ENCODE measurements at regions not wholly inside any gene's neighbourhood (a gene's known extent, or its start where the extent isn't known, plus 50 kb on each side); places are given as distances from the start of the nearest gene placed in this dataset.

DNA sequence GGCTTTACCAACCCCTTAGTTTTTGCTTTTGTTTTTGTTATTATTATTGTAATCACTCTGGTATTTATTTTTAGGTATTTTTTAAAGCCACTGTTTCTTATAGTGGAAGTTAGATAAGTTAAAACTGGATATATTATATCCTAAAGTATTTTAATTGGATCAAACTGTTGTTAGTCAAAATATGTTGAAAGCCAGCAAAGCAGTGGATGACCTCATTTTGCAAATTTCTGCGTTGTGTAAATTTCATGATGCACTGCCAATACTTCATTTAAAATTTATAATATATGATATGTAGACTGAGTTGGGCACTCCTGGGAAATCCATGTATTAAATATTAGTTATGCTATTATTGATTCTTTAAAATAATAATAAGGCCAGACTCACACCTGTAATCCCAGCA lies 661.7 kb upstream of the NRXN1 start:
- H3K36me3 ChIP-seq: no peaks in the 10 kb centered on the region
- no peaks in the 10 kb centered on the region for H3K27me3 ChIP-seq
- no peak overlapping the region for H3K27ac ChIP-seq
- TF ChIP-seq, protein P1, sequence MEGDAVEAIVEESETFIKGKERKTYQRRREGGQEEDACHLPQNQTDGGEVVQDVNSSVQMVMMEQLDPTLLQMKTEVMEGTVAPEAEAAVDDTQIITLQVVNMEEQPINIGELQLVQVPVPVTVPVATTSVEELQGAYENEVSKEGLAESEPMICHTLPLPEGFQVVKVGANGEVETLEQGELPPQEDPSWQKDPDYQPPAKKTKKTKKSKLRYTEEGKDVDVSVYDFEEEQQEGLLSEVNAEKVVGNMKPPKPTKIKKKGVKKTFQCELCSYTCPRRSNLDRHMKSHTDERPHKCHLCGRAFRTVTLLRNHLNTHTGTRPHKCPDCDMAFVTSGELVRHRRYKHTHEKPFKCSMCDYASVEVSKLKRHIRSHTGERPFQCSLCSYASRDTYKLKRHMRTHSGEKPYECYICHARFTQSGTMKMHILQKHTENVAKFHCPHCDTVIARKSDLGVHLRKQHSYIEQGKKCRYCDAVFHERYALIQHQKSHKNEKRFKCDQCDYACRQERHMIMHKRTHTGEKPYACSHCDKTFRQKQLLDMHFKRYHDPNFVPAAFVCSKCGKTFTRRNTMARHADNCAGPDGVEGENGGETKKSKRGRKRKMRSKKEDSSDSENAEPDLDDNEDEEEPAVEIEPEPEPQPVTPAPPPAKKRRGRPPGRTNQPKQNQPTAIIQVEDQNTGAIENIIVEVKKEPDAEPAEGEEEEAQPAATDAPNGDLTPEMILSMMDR (IDR thresholded peaks at IDR 0.05): no peak
- H3K9me3 ChIP-seq: no peaks in the 10 kb centered on the region
- no peaks in the 10 kb centered on the region for H3K4me1 ChIP-seq (ENCODE audit: control insufficient read depth in 1 of 2, insufficient read depth in 1 of 2, low read depth in 1 of 2, low read length in 1 of 2)
- H3K4me3 ChIP-seq (ENCODE audit: low read depth in 1 of 2, low read length in 1 of 2): no peak overlapping the region

DNA sequence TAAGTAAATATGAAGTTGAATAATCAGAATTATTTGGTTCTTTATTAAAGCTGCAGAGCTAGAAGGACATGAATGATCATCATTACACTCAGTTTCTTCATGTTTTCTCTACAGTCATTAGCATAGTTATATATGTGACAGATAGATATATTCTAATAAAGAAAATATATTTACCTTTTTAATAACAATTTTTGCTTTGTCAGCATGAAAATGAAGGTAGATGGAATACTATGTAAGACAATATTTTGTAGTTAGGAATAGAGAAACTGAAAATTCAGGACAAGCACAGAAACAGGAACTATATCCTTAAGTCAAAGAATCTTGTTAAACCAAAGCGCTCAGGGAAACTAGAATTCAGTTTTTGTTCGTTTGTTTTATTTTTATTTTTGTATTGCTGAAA lies 649.9 kb upstream of the NRXN1 start:
- H3K36me3 ChIP-seq: no peaks in the 10 kb centered on the region
- H3K4me1 ChIP-seq (ENCODE audit: control insufficient read depth in 1 of 2, insufficient read depth in 1 of 2, low read depth in 1 of 2, low read length in 1 of 2): no peaks in the 10 kb centered on the region
- no peaks in the 10 kb centered on the region for H3K9me3 ChIP-seq
- H3K27me3 ChIP-seq: no peaks in the 10 kb centered on the region
- TF ChIP-seq, protein P1 (IDR thresholded peaks at IDR 0.05): no peak
- H3K27ac ChIP-seq: no peak overlapping the region
- no peak overlapping the region for H3K4me3 ChIP-seq (ENCODE audit: low read depth in 1 of 2, low read length in 1 of 2)

DNA sequence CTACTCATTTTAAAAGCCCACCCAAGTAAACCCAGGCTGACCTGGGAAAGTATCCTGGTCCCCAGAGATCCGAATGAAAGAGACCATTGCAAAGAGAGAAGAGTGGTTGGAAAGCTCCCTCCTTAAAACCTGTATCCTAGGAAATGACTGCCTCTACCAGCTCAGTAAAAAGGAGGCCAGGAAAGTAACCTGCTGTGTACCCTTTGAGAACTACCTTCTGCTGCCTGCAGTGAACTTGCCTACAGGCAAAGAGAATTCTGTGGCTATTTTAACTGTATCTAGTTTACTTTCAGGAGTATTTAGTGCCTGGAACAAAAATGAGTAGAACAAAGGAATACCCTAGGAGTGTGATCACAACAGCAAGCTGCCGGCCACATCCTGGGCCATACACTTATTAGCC lies 641.7 kb upstream of the NRXN1 start:
- Histone ChIP-seq H3K4me3 (ENCODE audit: low read depth in 1 of 2, low read length in 1 of 2) (no peak overlapping the region), H3K27me3 (no peaks in the 10 kb centered on the region), H3K9me3 (no peaks in the 10 kb centered on the region), H3K27ac (no peak overlapping the region), H3K4me1 (ENCODE audit: control insufficient read depth in 1 of 2, insufficient read depth in 1 of 2, low read depth in 1 of 2, low read length in 1 of 2) (no peaks in the 10 kb centered on the region), H3K36me3 (no peaks in the 10 kb centered on the region)
- TF ChIP-seq, protein P1 (IDR thresholded peaks at IDR 0.05): no peak

DNA sequence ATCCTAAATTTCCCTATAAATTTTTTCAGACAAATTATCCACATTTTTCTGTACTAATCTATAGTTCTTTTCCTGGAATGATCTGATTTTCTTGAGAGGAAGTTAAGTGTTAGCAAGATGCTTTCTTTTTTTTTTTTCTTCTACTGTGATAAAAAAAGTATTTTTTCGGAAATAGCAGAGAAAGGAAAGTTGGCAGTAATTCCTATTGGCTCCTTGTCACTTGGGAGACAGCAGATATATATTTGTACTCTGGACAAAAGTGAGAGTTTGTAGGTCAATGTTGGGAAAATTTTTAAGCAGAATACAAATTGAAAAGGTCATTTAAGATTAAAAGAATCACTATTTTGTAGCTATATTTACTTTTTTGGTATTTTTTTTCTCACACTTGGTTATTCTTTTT lies 635.7 kb upstream of the NRXN1 start:
- H3K9me3 ChIP-seq: no peaks in the 10 kb centered on the region
- no peaks in the 10 kb centered on the region for H3K36me3 ChIP-seq
- TF ChIP-seq, protein P1 (IDR thresholded peaks at IDR 0.05): no peak
- no peak overlapping the region for H3K4me3 ChIP-seq (ENCODE audit: low read depth in 1 of 2, low read length in 1 of 2)
- H3K27ac ChIP-seq: no peak overlapping the region
- no peaks in the 10 kb centered on the region for H3K27me3 ChIP-seq
- no peaks in the 10 kb centered on the region for H3K4me1 ChIP-seq (ENCODE audit: control insufficient read depth in 1 of 2, insufficient read depth in 1 of 2, low read depth in 1 of 2, low read length in 1 of 2)

DNA sequence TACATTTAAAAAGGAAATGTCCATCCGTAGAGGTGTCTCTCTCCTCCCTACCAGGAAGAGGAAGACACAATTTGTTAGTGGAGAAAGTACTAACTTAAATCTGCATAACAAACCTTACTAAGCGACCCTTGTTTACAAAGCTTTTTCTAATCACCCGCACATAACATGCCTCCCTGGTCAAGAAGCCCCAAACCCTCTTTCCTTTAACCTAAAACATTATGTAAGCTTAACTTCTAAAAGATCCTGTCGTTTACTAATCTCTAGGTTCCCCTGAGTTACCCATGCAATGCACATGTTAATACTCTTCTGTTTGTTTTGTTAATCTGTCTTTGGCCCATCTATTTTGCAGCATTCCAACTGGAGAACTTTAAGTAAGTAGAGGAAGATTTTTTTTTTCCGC lies 630.3 kb upstream of the NRXN1 start:
- no peak overlapping the region for H3K27ac ChIP-seq
- H3K9me3 ChIP-seq: no peaks in the 10 kb centered on the region
- H3K36me3 ChIP-seq: no peaks in the 10 kb centered on the region
- H3K27me3 ChIP-seq: no peaks in the 10 kb centered on the region
- H3K4me3 ChIP-seq (ENCODE audit: low read depth in 1 of 2, low read length in 1 of 2): no peak overlapping the region
- TF ChIP-seq, protein P1 (IDR thresholded peaks at IDR 0.05): no peak
- no peaks in the 10 kb centered on the region for H3K4me1 ChIP-seq (ENCODE audit: control insufficient read depth in 1 of 2, insufficient read depth in 1 of 2, low read depth in 1 of 2, low read length in 1 of 2)

DNA sequence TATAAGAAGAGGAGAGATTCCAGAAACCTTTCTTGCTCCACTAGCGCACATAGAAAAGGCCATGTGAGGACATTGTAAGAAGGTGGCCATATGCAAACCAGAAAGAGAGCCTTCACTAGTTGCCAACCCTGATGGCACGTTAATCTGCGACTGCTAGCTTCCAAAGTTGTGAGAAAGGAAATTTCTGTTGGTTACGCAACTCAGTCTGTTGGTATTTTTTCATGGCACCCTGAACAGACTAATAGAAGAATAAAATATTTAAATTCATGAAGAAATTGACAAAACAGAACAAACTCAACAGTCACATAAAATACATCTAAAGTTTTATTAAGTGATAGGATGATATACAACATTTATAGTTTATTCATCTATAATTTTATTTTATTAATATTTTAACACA lies 625.9 kb upstream of the NRXN1 start:
- Histone ChIP-seq H3K4me3 (ENCODE audit: low read depth in 1 of 2, low read length in 1 of 2) (no peak overlapping the region), H3K36me3 (no peaks in the 10 kb centered on the region), H3K9me3 (no peaks in the 10 kb centered on the region), H3K27me3 (no peaks in the 10 kb centered on the region), H3K4me1 (ENCODE audit: control insufficient read depth in 1 of 2, insufficient read depth in 1 of 2, low read depth in 1 of 2, low read length in 1 of 2) (no peaks in the 10 kb centered on the region), H3K27ac (no peak overlapping the region)
- TF ChIP-seq, protein P1 (IDR thresholded peaks at IDR 0.05): no peak
